ENCODE measurements at regions not wholly inside any gene's neighbourhood (a gene's known extent, or its start where the extent isn't known, plus 50 kb on each side); places are given as distances from the start of the nearest gene placed in this dataset.

DNA sequence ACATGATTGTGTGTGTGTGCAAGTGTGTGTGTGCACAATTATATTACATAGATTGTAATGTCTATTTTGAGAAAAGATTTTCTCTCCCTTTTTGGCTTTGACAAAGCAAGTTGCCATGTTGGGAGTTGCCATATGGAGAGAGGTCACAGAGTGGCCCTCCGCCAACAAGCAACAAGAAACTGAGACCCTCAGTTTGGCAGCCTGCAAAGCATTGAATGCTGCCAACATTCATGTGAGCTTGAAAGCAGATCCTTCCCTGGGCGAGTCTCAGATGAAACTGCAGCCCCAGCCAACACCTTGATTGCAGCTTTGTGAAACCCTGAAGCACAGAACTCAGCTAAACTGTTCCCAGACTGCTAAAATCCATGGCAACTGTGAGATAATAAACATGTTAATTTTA is 498.0 kb downstream of the NR2F1-AS1 start:
- TF ChIP-seq CTCF (IDR thresholded peaks at IDR 0.05) (no peak), POLR2A (IDR thresholded peaks at IDR 0.05) (no peak)
